Naive thymus-derived CD4-positive, alpha-beta T cell (primary cell): ENCODE measurements at regions not wholly inside any gene's neighbourhood (a gene's known extent, or its start where the extent isn't known, plus 50 kb on each side); places are given as distances from the start of the nearest gene placed in this dataset.

Source experiments
- ATAC-seq: fragments of 150-1000 bp; cut with Tn5 transposase; 2 replicates; pipeline ENCODE4 v1.10.0; 2021; ENCODE audit warnings: mild to moderate bottlenecking, moderate library complexity
- CTCF ChIA-PET: fragments of 350-600 bp; sonication (Branson Sonifier 250); formaldehyde crosslinking; loops from one replicate; lab custom pipeline; 2021; ENCODE audit warnings: antibody characterized with exemption; lab: Charles Lee
- POLR2A ChIA-PET: fragments of 350-600 bp; sonication (Branson Sonifier 250); formaldehyde crosslinking; loops from one replicate; lab custom pipeline; 2021; ENCODE audit warnings: antibody characterized with exemption, inconsistent platforms; lab: Charles Lee
- DNase-seq, 9 donors: peaks; one replicate each; pipeline versions ENCODE4 v3.0.0 to v3.0.0-alpha.2; 2020 to 2022; ENCODE audit warnings: mixed read lengths in 1 of 9
- H3K27ac ChIP-seq: one replicate; pipeline ENCODE4 v1.7.0; 2013; ENCODE audit warnings: mild to moderate bottlenecking, low read depth, low read length, moderate library complexity
- H3K27me3 ChIP-seq, 2 donors: one replicate each; pipeline ENCODE4 v1.7.0; 2013; ENCODE audit warnings: low read length in 2 of 2, mild to moderate bottlenecking in 2 of 2, moderate library complexity in 2 of 2; ENCODE audit not compliant: control insufficient read depth in 2 of 2, insufficient read depth in 2 of 2
- H3K36me3 ChIP-seq, 3 experiments: 1 replicate in 2 of 3; 2 replicates in 1 of 3; pipeline ENCODE4 v1.7.0; 2013; ENCODE audit warnings: low read length in 3 of 3, mild to moderate bottlenecking in 3 of 3, moderate library complexity in 1 of 3; ENCODE audit not compliant: insufficient read depth in 3 of 3, control insufficient read depth in 2 of 3
- H3K4me1 ChIP-seq, 2 donors: one replicate each; pipeline ENCODE4 v1.7.0; 2013; ENCODE audit warnings: low read length in 2 of 2, mild to moderate bottlenecking in 2 of 2, moderate library complexity in 1 of 2; ENCODE audit not compliant: control insufficient read depth in 2 of 2, insufficient read depth in 2 of 2
- H3K4me3 ChIP-seq: 2 replicates; pipeline ENCODE4 v1.7.0; 2013; ENCODE audit warnings: mild to moderate bottlenecking, low read length
- H3K9me3 ChIP-seq, 3 experiments: 1 replicate in 2 of 3; 2 replicates in 1 of 3; pipeline ENCODE4 v1.7.0; 2013; ENCODE audit warnings: low read length in 3 of 3; ENCODE audit not compliant: control insufficient read depth in 2 of 3
- H3K27ac Mint-ChIP-seq, 9 donors: one replicate each; pipeline ENCODE4 v1.8.0; 2020 to 2022; ENCODE audit warnings: mixed read lengths in 9 of 9, mild to moderate bottlenecking in 8 of 9, moderate library complexity in 5 of 9, inconsistent platforms in 2 of 9
- H3K27me3 Mint-ChIP-seq, 5 donors: one replicate each; pipeline ENCODE4 v1.8.0; 2021 to 2022; ENCODE audit warnings: mixed read lengths in 5 of 5, mild to moderate bottlenecking in 1 of 5
- H3K36me3 Mint-ChIP-seq, 5 donors: one replicate each; pipeline ENCODE4 v1.8.0; 2020 to 2022; ENCODE audit warnings: mixed read lengths in 5 of 5, mild to moderate bottlenecking in 3 of 5, inconsistent platforms in 1 of 5
- H3K4me1 Mint-ChIP-seq, 7 donors: one replicate each; pipeline ENCODE4 v1.8.0; 2020 to 2022; ENCODE audit warnings: mixed read lengths in 7 of 7, mild to moderate bottlenecking in 3 of 7, inconsistent platforms in 1 of 7
- H3K4me3 Mint-ChIP-seq, 10 donors: one replicate each; pipeline ENCODE4 v1.8.0; 2020 to 2022; ENCODE audit warnings: mild to moderate bottlenecking in 10 of 10, mixed read lengths in 10 of 10, moderate library complexity in 6 of 10, inconsistent platforms in 2 of 10
- H3K9me3 Mint-ChIP-seq, 11 donors: one replicate each; pipeline ENCODE4 v1.8.0; 2020 to 2022; ENCODE audit warnings: mixed read lengths in 11 of 11, mild to moderate bottlenecking in 4 of 11, inconsistent platforms in 1 of 11, moderate library complexity in 1 of 11
- intact Hi-C, 2 donors: fragments of 100-400 bp; cut with micrococcal nuclease; formaldehyde crosslinking; loops; one replicate each; pipeline ENCODE4 v1.15.1; 2023

GRCh38 chr4:180532691-180533090, 1710.5 kb upstream of the TENM3 start:
- H3K27ac Mint-ChIP-seq: no peak overlapping the region
- POLR2A ChIA-PET: no interaction called here

GRCh38 chr4:180538384-180539057, 1704.7 kb upstream of the TENM3 start:
- intact Hi-C loops: no loop called here
- peaks cover 0 to 10% (median 0%) of the 10 kb centered on the region in 11 donors for H3K9me3 Mint-ChIP-seq

More at GRCh38 chr4:180532691-180533090, 1710.5 kb upstream of the TENM3 start:
- H3K27me3 Mint-ChIP-seq: no peaks in the 10 kb centered on the region
- CTCF ChIA-PET: no interaction called here
- no peaks in the 10 kb centered on the region for H3K4me1 ChIP-seq
- H3K27ac ChIP-seq: no peak overlapping the region
- H3K36me3 Mint-ChIP-seq: no peaks in the 10 kb centered on the region
- peaks cover 0 to 11% (median 0%) of the 10 kb centered on the region in 11 donors for H3K9me3 Mint-ChIP-seq
- ATAC-seq (no peak), DNase-seq (no peak)
- H3K4me1 Mint-ChIP-seq: peaks cover 0 to 3% (median 0%) of the 10 kb centered on the region in 7 donors
- no peaks in the 10 kb centered on the region for H3K27me3 ChIP-seq
- no peaks in the 10 kb centered on the region for H3K9me3 ChIP-seq
- no peaks in the 10 kb centered on the region for H3K36me3 ChIP-seq
- H3K4me3 Mint-ChIP-seq: no peak overlapping the region
- H3K4me3 ChIP-seq: no peak overlapping the region
- intact Hi-C loops: no loop called here

GRCh38 chr4:180539284-180539683, 1703.9 kb upstream of the TENM3 start:
- no peak overlapping the region for H3K4me3 ChIP-seq
- intact Hi-C loops: no loop called here

More at GRCh38 chr4:180538384-180539057, 1704.7 kb upstream of the TENM3 start:
- Mint-ChIP-seq H3K27me3 (no peaks in the 10 kb centered on the region), H3K4me1 (no peaks in the 10 kb centered on the region), H3K4me3 (no peak overlapping the region), H3K27ac (no peak overlapping the region), H3K36me3 (no peaks in the 10 kb centered on the region)
- Histone ChIP-seq H3K36me3 (no peaks in the 10 kb centered on the region), H3K4me1 (no peaks in the 10 kb centered on the region), H3K27ac (no peak overlapping the region), H3K4me3 (no peak overlapping the region), H3K9me3 (no peaks in the 10 kb centered on the region), H3K27me3 (no peaks in the 10 kb centered on the region)
- DNase-seq (no peak), ATAC-seq (no peak)
- CTCF ChIA-PET: no interaction called here
- POLR2A ChIA-PET: no interaction called here

GRCh38 chr4:180541678-180542077, 1701.5 kb upstream of the TENM3 start:
- H3K9me3 Mint-ChIP-seq: peaks cover 0 to 7% (median 0%) of the 10 kb centered on the region in 11 donors
- CTCF ChIA-PET: no interaction called here
- H3K27ac Mint-ChIP-seq: no peak overlapping the region

More at GRCh38 chr4:180539284-180539683, 1703.9 kb upstream of the TENM3 start:
- Mint-ChIP-seq H3K27ac (no peak overlapping the region), H3K27me3 (no peaks in the 10 kb centered on the region), H3K36me3 (no peaks in the 10 kb centered on the region), H3K4me3 (no peak overlapping the region), H3K9me3 (peaks cover 0 to 10% (median 0%) of the 10 kb centered on the region in 11 donors), H3K4me1 (no peaks in the 10 kb centered on the region)
- H3K27me3 ChIP-seq: no peaks in the 10 kb centered on the region
- H3K36me3 ChIP-seq: no peaks in the 10 kb centered on the region
- H3K4me1 ChIP-seq: no peaks in the 10 kb centered on the region
- no peak for ATAC-seq
- H3K9me3 ChIP-seq: no peaks in the 10 kb centered on the region
- ChIA-PET POLR2A (no interaction called here), CTCF (no interaction called here)
- no peak overlapping the region for H3K27ac ChIP-seq
- no peak for DNase-seq

DNA sequence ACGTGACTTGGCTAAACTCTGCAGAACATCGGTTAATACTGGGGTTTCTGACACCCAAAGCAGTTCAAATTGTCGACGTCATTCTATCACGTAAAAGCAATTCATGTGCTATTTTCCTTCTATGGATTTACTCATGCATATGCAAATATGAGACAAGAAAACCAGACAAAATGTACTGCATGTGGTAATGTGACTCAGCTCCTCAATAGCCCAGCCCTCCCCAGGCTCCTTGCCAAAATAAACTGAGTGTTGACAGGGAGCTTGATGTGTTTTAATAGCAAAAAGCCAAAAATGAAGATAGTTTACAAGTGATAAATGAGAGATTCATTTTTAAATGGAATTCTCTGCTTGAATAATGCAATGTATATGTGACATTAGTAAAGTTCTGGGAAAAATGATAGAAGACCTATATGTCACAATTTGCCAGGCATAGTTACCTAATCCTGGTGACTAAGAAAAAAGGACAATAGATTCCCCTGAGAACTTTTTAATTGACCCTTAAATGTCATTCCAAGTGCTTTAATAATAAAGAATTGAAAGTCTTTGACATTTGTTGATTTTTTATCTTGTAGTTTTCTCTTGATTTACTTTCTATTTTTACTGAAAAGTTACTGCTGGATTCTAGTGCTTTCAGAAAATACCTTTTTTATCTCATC, 1700.6 kb upstream of the TENM3 start:
- Histone ChIP-seq H3K27me3 (no peaks in the 10 kb centered on the region), H3K4me1 (no peaks in the 10 kb centered on the region), H3K36me3 (no peaks in the 10 kb centered on the region), H3K27ac (no peak overlapping the region), H3K9me3 (no peaks in the 10 kb centered on the region), H3K4me3 (no peak overlapping the region)
- H3K36me3 Mint-ChIP-seq: no peaks in the 10 kb centered on the region
- H3K9me3 Mint-ChIP-seq: peaks cover 0 to 9% (median 0%) of the 10 kb centered on the region in 11 donors
- ChIA-PET CTCF (no interaction called here), POLR2A (no interaction called here)
- no peaks in the 10 kb centered on the region for H3K4me1 Mint-ChIP-seq
- no peak overlapping the region for H3K27ac Mint-ChIP-seq
- intact Hi-C loops: no loop called here
- no peak for DNase-seq
- ATAC-seq: no peak
- H3K27me3 Mint-ChIP-seq: no peaks in the 10 kb centered on the region
- no peak overlapping the region for H3K4me3 Mint-ChIP-seq

More at GRCh38 chr4:180541678-180542077, 1701.5 kb upstream of the TENM3 start:
- POLR2A ChIA-PET: no interaction called here
- no peak overlapping the region for H3K4me3 ChIP-seq
- H3K27me3 Mint-ChIP-seq: no peaks in the 10 kb centered on the region
- no peaks in the 10 kb centered on the region for H3K36me3 ChIP-seq
- intact Hi-C loops: no loop called here
- H3K9me3 ChIP-seq: no peaks in the 10 kb centered on the region
- DNase-seq: no peak
- no peaks in the 10 kb centered on the region for H3K4me1 ChIP-seq
- no peaks in the 10 kb centered on the region for H3K27me3 ChIP-seq
- no peak overlapping the region for H3K27ac ChIP-seq
- H3K36me3 Mint-ChIP-seq: no peaks in the 10 kb centered on the region
- no peaks in the 10 kb centered on the region for H3K4me1 Mint-ChIP-seq
- no peak for ATAC-seq
- H3K4me3 Mint-ChIP-seq: no peak overlapping the region

GRCh38 chr4:180550106-180550505, 1693.1 kb upstream of the TENM3 start:
- no peak overlapping the region for H3K4me3 ChIP-seq
- Mint-ChIP-seq H3K4me3 (no peak overlapping the region), H3K4me1 (no peaks in the 10 kb centered on the region), H3K27ac (no peak overlapping the region), H3K27me3 (no peaks in the 10 kb centered on the region), H3K36me3 (no peaks in the 10 kb centered on the region), H3K9me3 (peaks cover 0 to 11% (median 0%) of the 10 kb centered on the region in 11 donors)
- no peak for ATAC-seq
- ChIA-PET CTCF (no interaction called here), POLR2A (no interaction called here)
- no peaks in the 10 kb centered on the region for H3K4me1 ChIP-seq
- DNase-seq: no peak
- intact Hi-C loops: no loop called here
- no peaks in the 10 kb centered on the region for H3K27me3 ChIP-seq
- no peak overlapping the region for H3K27ac ChIP-seq
- H3K36me3 ChIP-seq: no peaks in the 10 kb centered on the region
- no peaks in the 10 kb centered on the region for H3K9me3 ChIP-seq

- no peaks in the 10 kb centered on the region for H3K27me3 ChIP-seq
- no peaks in the 10 kb centered on the region for H3K36me3 Mint-ChIP-seq
- H3K27ac ChIP-seq: no peak overlapping the region
- no peaks in the 10 kb centered on the region for H3K9me3 ChIP-seq
- POLR2A ChIA-PET: no interaction called here
- no peak overlapping the region for H3K4me3 Mint-ChIP-seq
- no peak for DNase-seq
- H3K27ac Mint-ChIP-seq: no peak overlapping the region
- no peaks in the 10 kb centered on the region for H3K4me1 ChIP-seq
- CTCF ChIA-PET: no interaction called here
- H3K4me3 ChIP-seq: no peak overlapping the region
- H3K9me3 Mint-ChIP-seq: peaks cover 0 to 9% (median 0%) of the 10 kb centered on the region in 11 donors
- H3K4me1 Mint-ChIP-seq: peaks cover 0 to 1% (median 0%) of the 10 kb centered on the region in 7 donors
- H3K27me3 Mint-ChIP-seq: no peaks in the 10 kb centered on the region
- no peaks in the 10 kb centered on the region for H3K36me3 ChIP-seq
- intact Hi-C loops: no loop called here
- no peak for ATAC-seq
Observed at GRCh38 chr4:180557348-180557747, 1685.9 kb upstream of the TENM3 start.
